GM12878 (cell line): ENCODE measurements at regions not wholly inside any gene's neighbourhood (a gene's known extent, or its start where the extent isn't known, plus 50 kb on each side); places are given as distances from the start of the nearest gene placed in this dataset.

Experiments
- CTCF ChIP-seq, 3 experiments: IDR thresholded peaks in 2 of 3; conservative IDR thresholded peaks in 1 of 3; 2 replicates each; pipeline ENCODE4 v1.5.1; 2011; ENCODE audit warnings: low read depth in 3 of 3, low read length in 3 of 3, mild to moderate bottlenecking in 3 of 3, control low read depth in 2 of 3, moderate library complexity in 2 of 3, inconsistent platforms in 1 of 3, mixed read lengths in 1 of 3; ENCODE audit not compliant: control insufficient read depth in 2 of 3, insufficient read depth in 1 of 3; ENCODE audit errors: extremely low read depth in 1 of 3
- EP300 ChIP-seq, 2 experiments: fragments of 150-350 bp in 1 of 2; IDR thresholded peaks; 2 replicates each; pipeline ENCODE4 v1.6.1; 2011 to 2012; ENCODE audit warnings: low read depth in 2 of 2, low read length in 2 of 2, borderline replicate concordance in 1 of 2, improper control_type of control experiment in 1 of 2, inconsistent platforms in 1 of 2; ENCODE audit not compliant: control insufficient read depth in 1 of 2
- EZH2 ChIP-seq: IDR thresholded peaks from 2 replicates; pipeline ENCODE4 v1.6.1; 2012; ENCODE audit warnings: low read depth, mild to moderate bottlenecking, control low read depth, inconsistent platforms, low read length, borderline replicate concordance; ENCODE audit not compliant: control insufficient read depth
- NFIC ChIP-seq: IDR thresholded peaks from 2 replicates; pipeline ENCODE4 v1.6.1; 2012; ENCODE audit warnings: low read depth, mild to moderate bottlenecking, inconsistent platforms, low read length, moderate library complexity
- NRF1 ChIP-seq: conservative IDR thresholded peaks from 2 replicates; pipeline ENCODE4 v1.6.1; 2011; ENCODE audit warnings: mild to moderate bottlenecking, low read depth, low read length, improper control_type of control experiment
- POLR2A ChIP-seq: IDR thresholded peaks from 2 replicates; pipeline ENCODE4 v1.6.1; 2011; ENCODE audit warnings: low read depth, mild to moderate bottlenecking, low read length
- SREBF1 ChIP-seq: IDR thresholded peaks from 2 replicates; pipeline ENCODE4 v1.6.1; 2012; ENCODE audit warnings: mild to moderate bottlenecking, low read length
- TAF1 ChIP-seq: IDR thresholded peaks from 2 replicates; pipeline ENCODE4 v1.6.1; 2011; ENCODE audit warnings: mild to moderate bottlenecking, low read depth, low read length, borderline replicate concordance
- TARDBP ChIP-seq: IDR thresholded peaks from 2 replicates; pipeline ENCODE4 v1.6.1; 2016; ENCODE audit warnings: borderline replicate concordance
- YY1 ChIP-seq: IDR thresholded peaks from 2 replicates; pipeline ENCODE4 v1.6.1; 2011; ENCODE audit warnings: low read depth, mild to moderate bottlenecking, low read length
- ZSCAN29 ChIP-seq: fragments of 450-650 bp; IDR thresholded peaks from 2 replicates; pipeline ENCODE4 v1.6.1; 2017; ENCODE audit warnings: mild to moderate bottlenecking, moderate library complexity
- TF ChIP-seq, protein P1 (sequence below): IDR thresholded peaks from 2 replicates; pipeline ENCODE4 v1.6.1; 2012; ENCODE audit warnings: low read depth, low read length, improper control_type of control experiment
- TF ChIP-seq, protein P2 (sequence below): fragments of 450-650 bp; IDR thresholded peaks from 2 replicates; pipeline ENCODE4 v1.6.1; 2017; ENCODE audit warnings: mild to moderate bottlenecking, low read depth, inconsistent platforms; ENCODE audit not compliant: poor library complexity, severe bottlenecking
- TF ChIP-seq, protein P3 (sequence below): IDR thresholded peaks from 2 replicates; pipeline ENCODE4 v1.6.1; 2012; ENCODE audit warnings: mild to moderate bottlenecking, low read depth, low read length

DNA sequence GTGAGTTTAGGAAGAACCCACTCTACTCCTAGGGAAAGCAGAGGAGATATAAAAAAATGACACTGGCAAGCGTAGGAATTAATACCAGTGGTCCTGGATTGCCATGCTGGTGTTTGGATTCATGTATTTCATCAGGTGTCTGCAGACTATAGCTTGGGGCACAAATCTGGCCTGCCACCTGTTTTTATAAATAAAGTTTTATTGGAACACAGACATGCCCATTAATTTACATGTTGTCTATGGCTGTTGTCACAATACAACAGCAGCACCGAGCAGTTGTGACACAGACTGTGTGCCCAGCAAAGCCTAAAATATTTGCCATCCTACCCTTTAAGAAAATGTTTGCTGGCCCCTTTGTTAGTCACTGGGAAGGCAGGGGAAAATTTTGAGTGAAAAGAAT, 553.2 kb downstream of the VRK1 start:
- TF ChIP-seq NFIC (no peak), TAF1 (no peak), YY1 (no peak), ZSCAN29 (no peak), TARDBP (no peak), EP300 (IDR thresholded peaks at IDR 0.05; ENCODE audit: borderline replicate concordance in 1 of 2, control insufficient read depth in 1 of 2, low read depth in 2 of 2, low read length in 2 of 2) (no peak), CTCF (IDR thresholded peaks at IDR 0.05 in 2 of 3, conservative IDR thresholded peaks at IDR 0.05 in 1 of 3; ENCODE audit: control insufficient read depth in 2 of 3, extremely low read depth in 1 of 3, insufficient read depth in 1 of 3, low read depth in 3 of 3, low read length in 3 of 3) (no peak), NRF1 (no peak), SREBF1 (no peak), POLR2A (no peak), EZH2 (no peak)
- TF ChIP-seq, protein P1, sequence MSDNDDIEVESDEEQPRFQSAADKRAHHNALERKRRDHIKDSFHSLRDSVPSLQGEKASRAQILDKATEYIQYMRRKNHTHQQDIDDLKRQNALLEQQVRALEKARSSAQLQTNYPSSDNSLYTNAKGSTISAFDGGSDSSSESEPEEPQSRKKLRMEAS: no peak
- TF ChIP-seq, protein P2, sequence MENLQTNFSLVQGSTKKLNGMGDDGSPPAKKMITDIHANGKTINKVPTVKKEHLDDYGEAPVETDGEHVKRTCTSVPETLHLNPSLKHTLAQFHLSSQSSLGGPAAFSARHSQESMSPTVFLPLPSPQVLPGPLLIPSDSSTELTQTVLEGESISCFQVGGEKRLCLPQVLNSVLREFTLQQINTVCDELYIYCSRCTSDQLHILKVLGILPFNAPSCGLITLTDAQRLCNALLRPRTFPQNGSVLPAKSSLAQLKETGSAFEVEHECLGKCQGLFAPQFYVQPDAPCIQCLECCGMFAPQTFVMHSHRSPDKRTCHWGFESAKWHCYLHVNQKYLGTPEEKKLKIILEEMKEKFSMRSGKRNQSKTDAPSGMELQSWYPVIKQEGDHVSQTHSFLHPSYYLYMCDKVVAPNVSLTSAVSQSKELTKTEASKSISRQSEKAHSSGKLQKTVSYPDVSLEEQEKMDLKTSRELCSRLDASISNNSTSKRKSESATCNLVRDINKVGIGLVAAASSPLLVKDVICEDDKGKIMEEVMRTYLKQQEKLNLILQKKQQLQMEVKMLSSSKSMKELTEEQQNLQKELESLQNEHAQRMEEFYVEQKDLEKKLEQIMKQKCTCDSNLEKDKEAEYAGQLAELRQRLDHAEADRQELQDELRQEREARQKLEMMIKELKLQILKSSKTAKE: no peak
- TF ChIP-seq, protein P3, sequence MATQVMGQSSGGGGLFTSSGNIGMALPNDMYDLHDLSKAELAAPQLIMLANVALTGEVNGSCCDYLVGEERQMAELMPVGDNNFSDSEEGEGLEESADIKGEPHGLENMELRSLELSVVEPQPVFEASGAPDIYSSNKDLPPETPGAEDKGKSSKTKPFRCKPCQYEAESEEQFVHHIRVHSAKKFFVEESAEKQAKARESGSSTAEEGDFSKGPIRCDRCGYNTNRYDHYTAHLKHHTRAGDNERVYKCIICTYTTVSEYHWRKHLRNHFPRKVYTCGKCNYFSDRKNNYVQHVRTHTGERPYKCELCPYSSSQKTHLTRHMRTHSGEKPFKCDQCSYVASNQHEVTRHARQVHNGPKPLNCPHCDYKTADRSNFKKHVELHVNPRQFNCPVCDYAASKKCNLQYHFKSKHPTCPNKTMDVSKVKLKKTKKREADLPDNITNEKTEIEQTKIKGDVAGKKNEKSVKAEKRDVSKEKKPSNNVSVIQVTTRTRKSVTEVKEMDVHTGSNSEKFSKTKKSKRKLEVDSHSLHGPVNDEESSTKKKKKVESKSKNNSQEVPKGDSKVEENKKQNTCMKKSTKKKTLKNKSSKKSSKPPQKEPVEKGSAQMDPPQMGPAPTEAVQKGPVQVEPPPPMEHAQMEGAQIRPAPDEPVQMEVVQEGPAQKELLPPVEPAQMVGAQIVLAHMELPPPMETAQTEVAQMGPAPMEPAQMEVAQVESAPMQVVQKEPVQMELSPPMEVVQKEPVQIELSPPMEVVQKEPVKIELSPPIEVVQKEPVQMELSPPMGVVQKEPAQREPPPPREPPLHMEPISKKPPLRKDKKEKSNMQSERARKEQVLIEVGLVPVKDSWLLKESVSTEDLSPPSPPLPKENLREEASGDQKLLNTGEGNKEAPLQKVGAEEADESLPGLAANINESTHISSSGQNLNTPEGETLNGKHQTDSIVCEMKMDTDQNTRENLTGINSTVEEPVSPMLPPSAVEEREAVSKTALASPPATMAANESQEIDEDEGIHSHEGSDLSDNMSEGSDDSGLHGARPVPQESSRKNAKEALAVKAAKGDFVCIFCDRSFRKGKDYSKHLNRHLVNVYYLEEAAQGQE: no peak
